Spleen (tissue), 3 donors: ENCODE measurements at regions not wholly inside any gene's neighbourhood (a gene's known extent, or its start where the extent isn't known, plus 50 kb on each side); places are given as distances from the start of the nearest gene placed in this dataset.

Experiments used
- POLR2A ChIP-seq, 3 donors: fragments of 450-650 bp; IDR thresholded peaks; one replicate each; pipeline ENCODE4 v1.5.1; 2017; ENCODE audit warnings: antibody characterized with exemption in 3 of 3, mild to moderate bottlenecking in 1 of 3
- POLR2AphosphoS5 ChIP-seq, 3 donors: sonication (generic); formaldehyde crosslinking; IDR thresholded peaks; one replicate each; pipeline ENCODE4 v1.5.1; 2017; ENCODE audit warnings: antibody characterized with exemption in 3 of 3

GRCh38 chr9:2559192-2560152, 62.1 kb upstream of the VLDLR start:
- TF ChIP-seq POLR2A (IDR thresholded peaks at IDR 0.05), result no peak
- no peak for TF ChIP-seq POLR2AphosphoS5 (IDR thresholded peaks at IDR 0.05)
